ENCODE measurements at regions not wholly inside any gene's neighbourhood (a gene's known extent, or its start where the extent isn't known, plus 50 kb on each side); places are given as distances from the start of the nearest gene placed in this dataset.

DNA sequence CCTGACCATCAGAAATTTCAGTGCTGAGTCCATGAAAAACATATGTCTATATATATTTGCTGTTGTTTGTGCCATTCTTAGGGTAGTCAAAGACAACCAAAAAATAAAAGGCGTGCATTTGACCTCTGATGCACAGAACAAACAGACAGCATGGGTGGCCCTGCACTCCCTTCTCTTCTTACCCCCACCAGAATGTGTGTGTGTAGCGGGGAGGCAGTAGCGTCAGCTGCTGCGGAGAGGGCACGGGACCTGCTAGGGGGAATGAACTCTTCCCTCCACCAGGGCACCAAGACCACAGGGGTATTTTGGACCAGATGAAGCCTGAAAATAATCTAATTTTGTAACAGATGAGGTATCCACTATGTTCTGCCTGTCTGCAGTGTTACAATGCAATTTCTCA is 277.7 kb upstream of the ZNF32 start (continued):
- TF ChIP-seq, protein P1, sequence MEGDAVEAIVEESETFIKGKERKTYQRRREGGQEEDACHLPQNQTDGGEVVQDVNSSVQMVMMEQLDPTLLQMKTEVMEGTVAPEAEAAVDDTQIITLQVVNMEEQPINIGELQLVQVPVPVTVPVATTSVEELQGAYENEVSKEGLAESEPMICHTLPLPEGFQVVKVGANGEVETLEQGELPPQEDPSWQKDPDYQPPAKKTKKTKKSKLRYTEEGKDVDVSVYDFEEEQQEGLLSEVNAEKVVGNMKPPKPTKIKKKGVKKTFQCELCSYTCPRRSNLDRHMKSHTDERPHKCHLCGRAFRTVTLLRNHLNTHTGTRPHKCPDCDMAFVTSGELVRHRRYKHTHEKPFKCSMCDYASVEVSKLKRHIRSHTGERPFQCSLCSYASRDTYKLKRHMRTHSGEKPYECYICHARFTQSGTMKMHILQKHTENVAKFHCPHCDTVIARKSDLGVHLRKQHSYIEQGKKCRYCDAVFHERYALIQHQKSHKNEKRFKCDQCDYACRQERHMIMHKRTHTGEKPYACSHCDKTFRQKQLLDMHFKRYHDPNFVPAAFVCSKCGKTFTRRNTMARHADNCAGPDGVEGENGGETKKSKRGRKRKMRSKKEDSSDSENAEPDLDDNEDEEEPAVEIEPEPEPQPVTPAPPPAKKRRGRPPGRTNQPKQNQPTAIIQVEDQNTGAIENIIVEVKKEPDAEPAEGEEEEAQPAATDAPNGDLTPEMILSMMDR (IDR thresholded peaks at IDR 0.05; ENCODE audit: control extremely low read depth in 1 of 3, insufficient read depth in 1 of 3, low read depth in 1 of 3, low read length in 3 of 3), result no peak

All from H1 (cell line).